HL-60 (cell line): ENCODE measurements at regions not wholly inside any gene's neighbourhood (a gene's known extent, or its start where the extent isn't known, plus 50 kb on each side); places are given as distances from the start of the nearest gene placed in this dataset.
"Not testable (repeated sequence)": the region's sequence is repeated elsewhere in the genome, so short reads cannot be mapped to it uniquely, and the experiment has no call there.

ENCODE experiments used
- DNase-seq, 2 experiments: peaks; one replicate each; pipeline ENCODE4 v3.0.0-alpha.2; 2010 to 2020; ENCODE audit warnings: low read depth in 1 of 2, low spot score in 1 of 2
- H3K27ac ChIP-seq: fragments of 250-450 bp; sonication (Bioruptor Pico); replicated peaks from 2 replicates; pipeline ENCODE4 v1.5.1; 2020; ENCODE audit warnings: mild to moderate bottlenecking, moderate library complexity
- H3K27me3 ChIP-seq: fragments of 250-450 bp; sonication (Bioruptor Pico); 2 replicates; pipeline ENCODE4 v1.5.1; 2021; ENCODE audit warnings: mild to moderate bottlenecking, moderate library complexity; ENCODE audit not compliant: insufficient read depth, poor library complexity, severe bottlenecking
- H3K4me3 ChIP-seq: replicated peaks from 2 replicates; pipeline ENCODE4 v1.5.1; 2011; ENCODE audit warnings: mild to moderate bottlenecking, control low read depth, low read length; ENCODE audit not compliant: insufficient read depth
- GABPA ChIP-seq: IDR thresholded peaks from 2 replicates; pipeline ENCODE4 v1.6.1; 2012; ENCODE audit warnings: low read depth
- POLR2AphosphoS5 ChIP-seq: IDR thresholded peaks from 2 replicates; pipeline ENCODE4 v1.6.1; 2012; ENCODE audit warnings: low read depth
- REST ChIP-seq: IDR thresholded peaks from 2 replicates; pipeline ENCODE4 v1.6.1; 2012; ENCODE audit warnings: low read depth; ENCODE audit not compliant: insufficient replicate concordance
- SPI1 ChIP-seq: IDR thresholded peaks from 2 replicates; pipeline ENCODE4 v1.6.1; 2012; ENCODE audit warnings: low read depth, mild to moderate bottlenecking, borderline replicate concordance
- TF ChIP-seq, protein P1 (sequence below): IDR thresholded peaks from one replicate; pipeline ENCODE4 v1.5.1; 2011; ENCODE audit warnings: low read length, control low read depth, inconsistent platforms; ENCODE audit not compliant: insufficient read depth

GRCh38 chr5:37951946-37952721, 112.3 kb upstream of the GDNF start:
- no peak for DNase-seq
- TF ChIP-seq SPI1, result no peak
- TF ChIP-seq POLR2AphosphoS5, result no peak
- TF ChIP-seq, protein P1, sequence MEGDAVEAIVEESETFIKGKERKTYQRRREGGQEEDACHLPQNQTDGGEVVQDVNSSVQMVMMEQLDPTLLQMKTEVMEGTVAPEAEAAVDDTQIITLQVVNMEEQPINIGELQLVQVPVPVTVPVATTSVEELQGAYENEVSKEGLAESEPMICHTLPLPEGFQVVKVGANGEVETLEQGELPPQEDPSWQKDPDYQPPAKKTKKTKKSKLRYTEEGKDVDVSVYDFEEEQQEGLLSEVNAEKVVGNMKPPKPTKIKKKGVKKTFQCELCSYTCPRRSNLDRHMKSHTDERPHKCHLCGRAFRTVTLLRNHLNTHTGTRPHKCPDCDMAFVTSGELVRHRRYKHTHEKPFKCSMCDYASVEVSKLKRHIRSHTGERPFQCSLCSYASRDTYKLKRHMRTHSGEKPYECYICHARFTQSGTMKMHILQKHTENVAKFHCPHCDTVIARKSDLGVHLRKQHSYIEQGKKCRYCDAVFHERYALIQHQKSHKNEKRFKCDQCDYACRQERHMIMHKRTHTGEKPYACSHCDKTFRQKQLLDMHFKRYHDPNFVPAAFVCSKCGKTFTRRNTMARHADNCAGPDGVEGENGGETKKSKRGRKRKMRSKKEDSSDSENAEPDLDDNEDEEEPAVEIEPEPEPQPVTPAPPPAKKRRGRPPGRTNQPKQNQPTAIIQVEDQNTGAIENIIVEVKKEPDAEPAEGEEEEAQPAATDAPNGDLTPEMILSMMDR, result no peak
- TF ChIP-seq GABPA, result no peak
- no peak for TF ChIP-seq REST
- Histone ChIP-seq H3K4me3 (no peak overlapping the region), H3K27ac (no peak overlapping the region), H3K27me3 (no peaks in the 10 kb centered on the region)

GRCh38 chr5:37950436-37950835, 110.6 kb upstream of the GDNF start:
- H3K27ac ChIP-seq, result no peak overlapping the region
- TF ChIP-seq, protein P1, result no peak
- no peak for TF ChIP-seq SPI1
- no peak for TF ChIP-seq POLR2AphosphoS5
- TF ChIP-seq GABPA, result no peak
- no peak for TF ChIP-seq REST
- no peaks in the 10 kb centered on the region for H3K27me3 ChIP-seq
- no peak overlapping the region for H3K4me3 ChIP-seq
- no peak for DNase-seq

GRCh38 chr5:37945446-37945845, 105.6 kb upstream of the GDNF start:
- no peak overlapping the region for H3K27ac ChIP-seq
- H3K4me3 ChIP-seq, result no peak overlapping the region
- TF ChIP-seq POLR2AphosphoS5 (no peak), SPI1 (no peak), GABPA (no peak), REST (no peak)
- TF ChIP-seq, protein P1, result no peak
- H3K27me3 ChIP-seq, result no peaks in the 10 kb centered on the region
- no peak for DNase-seq

- DNase-seq, H3K27ac ChIP-seq, H3K27me3 ChIP-seq, H3K4me3 ChIP-seq: not testable (repeated sequence)
Measured at GRCh38 chr5:37943136-37943535, 103.3 kb upstream of the GDNF start.
